MM.1S (cell line): ENCODE measurements at regions not wholly inside any gene's neighbourhood (a gene's known extent, or its start where the extent isn't known, plus 50 kb on each side); places are given as distances from the start of the nearest gene placed in this dataset.
"Not testable (repeated sequence)": the region's sequence is repeated elsewhere in the genome, so short reads cannot be mapped to it uniquely, and the experiment has no call there.

Experiments
- DNase-seq: peaks from one replicate; pipeline ENCODE4 v3.0.0-alpha.2; 2015
- H2AFZ ChIP-seq: fragments of 300-600 bp; sonication (generic); 2 replicates; pipeline ENCODE4 v1.6.0; 2016; ENCODE audit warnings: antibody characterized with exemption, low read length
- H3F3A ChIP-seq: fragments of 300-600 bp; sonication (generic); 2 replicates; pipeline ENCODE4 v1.6.1; 2016; ENCODE audit warnings: mild to moderate bottlenecking, antibody characterized with exemption, low read length, moderate library complexity, mixed read lengths; ENCODE audit not compliant: insufficient read depth
- H3K27ac ChIP-seq: fragments of 300-600 bp; sonication (generic); 2 replicates; pipeline ENCODE4 v1.5.1; 2016; ENCODE audit warnings: mild to moderate bottlenecking, low read length
- H3K27me3 ChIP-seq: fragments of 300-600 bp; sonication (generic); replicated peaks from 2 replicates; pipeline ENCODE4 v1.6.0; 2016; ENCODE audit warnings: low read length; ENCODE audit not compliant: insufficient read depth
- H3K36me3 ChIP-seq: fragments of 300-600 bp; sonication (generic); replicated peaks from 2 replicates; pipeline ENCODE4 v1.6.1; 2016; ENCODE audit warnings: mild to moderate bottlenecking, low read length, mixed read lengths; ENCODE audit not compliant: insufficient read depth
- H3K4me1 ChIP-seq: fragments of 300-600 bp; sonication (generic); 2 replicates; pipeline ENCODE4 v1.6.1; 2016; ENCODE audit warnings: low read length, mixed read lengths
- H3K4me2 ChIP-seq: fragments of 300-600 bp; sonication (generic); 2 replicates; pipeline ENCODE4 v1.6.0; 2016; ENCODE audit warnings: low read depth, low read length
- H3K4me3 ChIP-seq: fragments of 300-600 bp; sonication (generic); 2 replicates; pipeline ENCODE4 v1.5.1; 2016; ENCODE audit warnings: low read length, mixed read lengths
- H3K79me2 ChIP-seq: fragments of 300-600 bp; sonication (generic); 2 replicates; pipeline ENCODE4 v1.6.1; 2016; ENCODE audit warnings: mixed run types, low read length, mixed read lengths
- H3K9ac ChIP-seq: fragments of 300-600 bp; sonication (generic); 2 replicates; pipeline ENCODE4 v1.6.1; 2016; ENCODE audit warnings: low read length, mixed read lengths
- H3K9me2 ChIP-seq: fragments of 300-600 bp; sonication (generic); replicated peaks from 2 replicates; pipeline ENCODE4 v1.6.1; 2016; ENCODE audit warnings: mild to moderate bottlenecking, low read length, mixed read lengths; ENCODE audit not compliant: insufficient read depth
- H3K9me3 ChIP-seq: fragments of 300-600 bp; sonication (generic); replicated peaks from 2 replicates; pipeline ENCODE4 v1.6.1; 2016; ENCODE audit warnings: mild to moderate bottlenecking, low read length, mixed read lengths; ENCODE audit not compliant: insufficient read depth
- H4K20me1 ChIP-seq: fragments of 300-600 bp; sonication (generic); 2 replicates; pipeline ENCODE4 v1.6.1; 2016; ENCODE audit warnings: mild to moderate bottlenecking, low read length, moderate library complexity, mixed read lengths; ENCODE audit not compliant: insufficient read depth
- CTCF ChIP-seq: fragments of 300-600 bp; sonication (generic); IDR thresholded peaks from 2 replicates; pipeline ENCODE4 v1.5.1; 2016; ENCODE audit warnings: antibody characterized with exemption, low read length, mixed read lengths
- EZH2 ChIP-seq: fragments of 300-600 bp; sonication (generic); optimal IDR thresholded peaks from 2 replicates; pipeline ENCODE3; 2017; ENCODE audit warnings: low read depth, mild to moderate bottlenecking, antibody characterized with exemption, low read length, mixed read lengths
- EZH2phosphoT487 ChIP-seq: fragments of 300-600 bp; sonication (generic); IDR thresholded peaks from 2 replicates; pipeline ENCODE4 v1.6.1; 2018; ENCODE audit warnings: antibody characterized with exemption, low read length

GRCh38 chr14:58772116-58772515 is 134.4 kb downstream of the DACT1 start:
- H3K4me1 ChIP-seq: no peaks in the 10 kb centered on the region
- H3K9me2 ChIP-seq: no peaks in the 10 kb centered on the region
- no peaks in the 10 kb centered on the region for H3K27me3 ChIP-seq
- no peak overlapping the region for H3K27ac ChIP-seq
- H3K4me3 ChIP-seq: no peak overlapping the region
- no peaks in the 10 kb centered on the region for H3K36me3 ChIP-seq
- no peak overlapping the region for H3K9ac ChIP-seq
- DNase-seq: no peak
- no peak overlapping the region for H3K4me2 ChIP-seq
- no peaks in the 10 kb centered on the region for H4K20me1 ChIP-seq
- no peaks in the 10 kb centered on the region for H3K9me3 ChIP-seq
- H3K79me2 ChIP-seq: no peaks in the 10 kb centered on the region
- H3F3A ChIP-seq: no peaks in the 10 kb centered on the region
- TF ChIP-seq CTCF (no peak), EZH2 (no peak), EZH2phosphoT487 (no peak)
- no peak overlapping the region for H2AFZ ChIP-seq

GRCh38 chr14:58772794-58773620 is 135.2 kb downstream of the DACT1 start:
- no peaks in the 10 kb centered on the region for H3K9me2 ChIP-seq
- no peak for DNase-seq
- H2AFZ ChIP-seq: no peak overlapping the region
- no peaks in the 10 kb centered on the region for H3F3A ChIP-seq
- H3K27ac ChIP-seq: no peak overlapping the region
- H3K9me3 ChIP-seq: no peaks in the 10 kb centered on the region
- H3K79me2 ChIP-seq: no peaks in the 10 kb centered on the region
- H3K36me3 ChIP-seq: no peaks in the 10 kb centered on the region
- no peak overlapping the region for H3K9ac ChIP-seq
- H3K4me2 ChIP-seq: no peak overlapping the region
- H3K4me1 ChIP-seq: no peaks in the 10 kb centered on the region
- H3K4me3 ChIP-seq: no peak overlapping the region
- H4K20me1 ChIP-seq: no peaks in the 10 kb centered on the region
- H3K27me3 ChIP-seq: no peaks in the 10 kb centered on the region
- TF ChIP-seq CTCF (no peak), EZH2phosphoT487 (no peak), EZH2 (no peak)

- H3K79me2 ChIP-seq: no peaks in the 10 kb centered on the region
- no peak overlapping the region for H3K4me3 ChIP-seq
- H3K27ac ChIP-seq: no peak overlapping the region
- no peak overlapping the region for H3K4me2 ChIP-seq
- H3F3A ChIP-seq: no peaks in the 10 kb centered on the region
- no peak overlapping the region for H2AFZ ChIP-seq
- no peaks in the 10 kb centered on the region for H3K9me3 ChIP-seq
- DNase-seq: no peak
- no peaks in the 10 kb centered on the region for H3K4me1 ChIP-seq
- H3K9ac ChIP-seq: no peak overlapping the region
- no peaks in the 10 kb centered on the region for H3K9me2 ChIP-seq
- no peaks in the 10 kb centered on the region for H3K27me3 ChIP-seq
- no peak for TF ChIP-seq EZH2phosphoT487
- no peak for TF ChIP-seq CTCF
- no peak for TF ChIP-seq EZH2
- no peaks in the 10 kb centered on the region for H4K20me1 ChIP-seq
- no peaks in the 10 kb centered on the region for H3K36me3 ChIP-seq
Observed at GRCh38 chr14:58774531-58774930, 136.8 kb downstream of the DACT1 start.

- not testable (repeated sequence) for H3K4me1 ChIP-seq, H3K9me2 ChIP-seq, H3K4me3 ChIP-seq, H3K9me3 ChIP-seq, H3K27ac ChIP-seq, DNase-seq, H2AFZ ChIP-seq, H3K79me2 ChIP-seq, H3K27me3 ChIP-seq, H3K9ac ChIP-seq, H3K4me2 ChIP-seq, H4K20me1 ChIP-seq, H3K36me3 ChIP-seq, H3F3A ChIP-seq
Observed at GRCh38 chr14:58775130-58775529, 137.4 kb downstream of the DACT1 start.
